GM19025 (cell line): ENCODE measurements at regions not wholly inside any gene's neighbourhood (a gene's known extent, or its start where the extent isn't known, plus 50 kb on each side); places are given as distances from the start of the nearest gene placed in this dataset.
"Not testable (repeated sequence)": the region's sequence is repeated elsewhere in the genome, so short reads cannot be mapped to it uniquely, and the experiment has no call there.

Experiments used
- ATAC-seq: cut with Tn5 transposase; IDR thresholded peaks from one replicate; pipeline ENCODE4 v1.9.1; 2021; ENCODE audit warnings: mild to moderate bottlenecking, low read depth, moderate library complexity; ENCODE audit not compliant: unreplicated experiment

GRCh38 chr9:81804306-81804705, 115.0 kb upstream of the TLE1 start:
- ATAC-seq: no peak

DNA sequence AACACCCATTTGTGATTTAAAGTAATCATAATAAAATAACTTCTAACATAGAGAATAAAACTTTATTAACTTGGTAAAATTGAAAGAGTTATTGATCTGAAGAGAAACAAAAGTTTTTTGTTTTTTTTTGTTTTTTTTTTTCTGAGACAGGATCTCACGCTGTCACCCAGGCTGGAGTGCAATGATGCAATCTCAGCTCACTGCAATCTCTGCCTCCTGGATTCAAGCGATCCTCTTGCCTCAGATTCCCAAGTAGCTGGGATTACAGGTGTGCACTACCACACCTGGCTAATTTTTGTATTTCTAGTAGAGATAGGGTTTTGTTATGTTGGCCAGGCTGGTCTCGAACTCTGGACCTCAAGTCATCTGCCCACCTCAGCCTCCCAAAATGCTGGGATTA, 116.5 kb upstream of the SPATA31D4 start:
- ATAC-seq: not testable (repeated sequence)

GRCh38 chr9:81814401-81814793, 113.8 kb upstream of the SPATA31D4 start:
- ATAC-seq: no peak

- ATAC-seq: peak; percentile 81
Measured at GRCh38 chr9:81814794-81815464, 113.3 kb upstream of the SPATA31D4 start.

DNA sequence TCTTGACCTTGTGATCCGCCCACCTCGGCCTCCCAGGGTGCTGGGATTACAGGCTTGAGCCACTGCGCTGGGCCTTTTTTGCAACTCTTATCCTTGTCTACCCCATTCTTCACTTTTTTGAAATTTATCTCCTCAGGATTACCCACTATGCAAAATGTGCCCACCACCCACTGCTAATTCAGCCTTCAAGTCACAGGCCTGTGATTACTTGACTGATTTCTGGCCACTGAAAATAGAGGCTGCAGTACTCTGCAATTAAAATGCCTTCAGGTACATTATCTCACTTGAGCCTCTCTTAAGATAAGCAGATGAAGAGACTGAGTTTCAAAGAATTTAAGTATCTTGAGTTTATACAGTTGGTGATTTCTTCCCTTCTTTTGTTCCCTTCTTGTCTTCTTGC, 112.4 kb upstream of the SPATA31D4 start:
- no peak for ATAC-seq

DNA sequence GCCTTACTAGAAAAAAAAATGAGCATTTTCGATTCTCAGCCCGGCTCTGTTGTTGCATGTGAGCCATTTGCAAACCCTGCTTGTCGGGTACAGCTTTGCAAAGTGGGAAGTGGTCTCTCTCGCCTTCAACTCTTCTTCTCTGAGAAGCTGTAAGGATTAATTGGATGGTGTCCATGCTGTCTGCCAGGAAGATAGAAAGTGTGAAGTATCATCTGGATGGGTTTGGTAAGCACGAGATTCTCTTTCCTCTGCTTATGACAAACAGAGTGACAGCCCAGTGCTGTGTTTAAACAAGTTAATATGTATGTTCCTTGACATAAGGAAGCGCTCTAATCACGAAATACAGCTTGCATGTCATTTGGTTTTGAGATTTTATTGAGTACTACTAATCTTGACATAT, 109.1 kb upstream of the SPATA31D4 start:
- ATAC-seq: no peak

DNA sequence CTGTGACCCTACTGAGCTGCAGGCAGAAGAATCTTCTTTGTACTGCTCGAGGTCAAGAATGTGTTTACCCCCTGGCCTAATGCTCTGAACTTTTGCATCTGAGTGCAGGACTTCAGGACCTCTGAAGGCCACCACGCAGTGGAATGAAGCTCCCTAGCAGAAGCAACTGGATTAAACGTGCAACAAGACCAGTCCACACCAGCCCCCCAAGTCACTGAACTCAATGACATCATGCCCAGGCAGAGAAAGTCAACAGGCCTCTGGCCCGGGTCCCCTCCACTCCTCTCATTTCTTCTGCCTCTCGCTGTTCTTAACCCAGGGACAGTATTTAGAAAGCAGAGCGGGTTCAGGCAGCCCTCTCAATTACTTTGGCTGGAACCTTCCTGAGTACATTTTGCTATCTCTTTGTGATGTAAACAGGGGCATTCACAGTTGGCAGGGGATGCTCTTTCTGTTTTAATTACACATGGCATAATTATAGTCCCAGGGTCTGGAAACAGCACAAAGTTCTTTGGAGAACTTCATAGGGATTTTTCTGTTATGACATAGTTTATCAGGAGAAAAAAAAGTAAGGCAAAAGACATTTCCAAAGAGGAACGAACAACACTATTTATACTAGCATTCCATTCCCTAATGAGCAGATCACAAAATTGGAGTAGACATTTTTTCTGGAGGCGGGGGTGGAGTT, 108.2 kb upstream of the SPATA31D4 start:
- no peak for ATAC-seq

DNA sequence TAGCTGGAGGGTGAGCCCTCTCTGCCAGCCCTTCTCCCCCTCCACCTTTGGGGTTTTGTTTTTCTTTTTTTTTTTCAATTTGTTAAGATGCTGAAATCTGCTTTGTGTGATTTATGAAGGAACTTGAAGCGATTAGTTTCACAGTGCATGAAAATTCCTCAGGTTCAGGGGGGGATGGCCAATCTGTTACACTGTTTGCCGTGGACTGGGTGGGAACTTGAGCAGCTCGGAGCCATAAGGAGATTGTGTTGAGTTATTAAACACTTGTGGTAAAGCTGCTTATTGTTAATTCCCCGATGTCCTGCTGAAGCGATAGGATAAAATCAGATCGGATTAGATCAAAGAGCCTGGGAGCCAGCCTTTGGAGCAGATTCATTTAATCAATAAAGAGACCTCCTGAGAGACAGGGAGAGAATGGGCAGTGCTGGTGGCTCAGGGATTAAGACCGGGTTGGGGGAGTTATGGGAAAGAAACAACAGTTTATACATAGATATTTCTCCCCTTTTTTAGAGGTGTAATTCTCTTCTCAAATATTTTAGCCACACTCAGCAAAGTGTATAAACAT, 105.8 kb upstream of the SPATA31D4 start:
- no peak for ATAC-seq

GRCh38 chr9:81822967-81823366, 105.3 kb upstream of the SPATA31D4 start:
- ATAC-seq: no peak

- ATAC-seq: no peak
Measured at GRCh38 chr9:81823672-81824554, 104.3 kb upstream of the SPATA31D4 start.

DNA sequence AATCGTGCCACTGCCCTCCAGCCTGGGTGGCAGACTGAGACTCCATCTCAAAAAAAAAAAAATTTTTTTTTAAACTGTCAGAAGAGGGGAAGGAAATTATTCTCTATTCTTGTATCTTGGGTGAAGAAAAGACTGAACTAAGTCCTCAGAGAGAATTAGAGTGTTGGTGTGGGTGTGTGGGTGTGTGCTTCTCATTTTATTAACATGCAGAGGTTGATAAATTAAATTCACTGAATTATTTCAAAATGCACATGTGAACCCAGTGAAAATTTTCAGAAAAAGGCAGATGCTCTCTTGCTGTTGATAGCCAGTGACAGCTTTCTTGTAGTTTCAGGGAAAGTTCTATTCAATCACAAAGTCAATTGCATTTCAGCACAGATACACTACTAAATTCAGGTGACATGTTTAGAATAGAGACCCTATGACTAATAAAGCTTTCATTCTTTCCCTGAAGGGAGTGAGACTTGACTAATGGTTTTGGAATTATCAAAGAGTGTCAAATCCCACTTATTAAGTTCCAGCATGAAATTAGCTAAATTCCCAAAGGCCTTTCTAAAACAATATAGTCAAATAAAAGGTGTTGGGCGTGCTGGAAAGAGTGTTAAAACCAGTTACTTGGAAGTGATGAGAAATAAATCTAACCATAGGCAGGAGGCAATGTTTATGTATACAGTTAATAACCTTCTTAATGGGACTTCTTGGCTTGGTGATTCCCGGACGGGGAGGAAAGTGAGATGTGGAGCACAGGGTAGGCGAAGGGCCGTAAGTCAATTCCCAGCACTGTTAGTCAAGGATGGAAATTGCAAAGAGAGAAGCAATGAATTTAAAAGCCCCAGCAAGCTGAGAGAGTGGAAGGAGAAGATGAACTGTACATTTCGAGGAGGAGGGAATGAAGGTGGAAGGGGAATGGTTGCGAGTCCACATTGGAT, 103.2 kb upstream of the SPATA31D4 start:
- ATAC-seq: no peak

DNA sequence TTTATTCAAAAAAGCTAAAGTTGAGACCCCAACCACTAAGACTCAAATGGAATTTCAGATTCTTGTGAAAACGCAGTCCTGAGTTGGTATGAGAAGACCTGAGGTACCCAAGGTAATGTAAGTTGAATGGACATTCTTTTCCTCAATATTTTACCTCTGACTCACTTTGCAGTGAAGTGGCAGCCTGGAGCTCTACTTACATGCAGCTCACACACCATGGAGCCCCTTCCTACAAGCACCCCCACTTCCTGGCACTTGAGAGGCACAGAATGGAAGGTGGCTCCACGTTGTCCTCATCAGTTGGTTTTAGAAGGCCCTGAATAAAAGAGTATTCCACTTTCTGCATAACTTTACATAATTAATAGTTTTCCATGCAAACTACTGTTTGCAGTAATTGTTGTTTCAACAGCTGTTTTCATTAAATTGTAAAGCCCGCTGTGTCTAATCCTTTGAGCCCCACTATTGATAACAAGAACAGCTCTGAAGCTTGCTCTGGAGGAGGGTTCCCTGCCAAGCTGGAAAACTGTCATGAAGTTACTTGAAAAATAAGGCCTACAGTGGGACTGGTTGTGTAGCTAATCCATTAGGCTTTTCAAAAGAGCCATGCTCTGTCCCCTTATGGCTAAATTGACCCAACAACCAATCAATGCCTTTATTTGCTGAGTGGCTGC, 102.2 kb upstream of the SPATA31D4 start:
- no peak for ATAC-seq

DNA sequence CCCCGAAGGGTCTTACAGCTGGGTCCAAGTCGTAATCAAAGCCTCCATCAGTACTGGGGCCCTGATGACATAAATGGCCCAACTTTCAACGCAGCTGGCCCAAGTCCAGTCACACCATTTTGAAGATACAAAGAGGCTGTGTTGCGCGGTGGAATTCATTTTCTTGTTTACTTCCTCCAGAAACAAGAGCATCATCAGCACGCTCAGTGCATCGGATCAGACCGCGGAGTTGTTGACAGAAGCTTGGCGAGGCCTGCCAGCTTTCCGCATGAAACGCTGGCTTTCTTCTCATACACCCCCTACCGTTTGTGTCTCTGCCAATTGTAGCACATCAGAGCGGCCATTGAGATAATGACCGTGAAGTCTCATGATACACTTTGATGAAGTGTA, 101.7 kb upstream of the SPATA31D4 start:
- ATAC-seq: no peak

- ATAC-seq: peak; percentile 85
Measured at GRCh38 chr9:81827616-81828296, 100.5 kb upstream of the SPATA31D4 start.

DNA sequence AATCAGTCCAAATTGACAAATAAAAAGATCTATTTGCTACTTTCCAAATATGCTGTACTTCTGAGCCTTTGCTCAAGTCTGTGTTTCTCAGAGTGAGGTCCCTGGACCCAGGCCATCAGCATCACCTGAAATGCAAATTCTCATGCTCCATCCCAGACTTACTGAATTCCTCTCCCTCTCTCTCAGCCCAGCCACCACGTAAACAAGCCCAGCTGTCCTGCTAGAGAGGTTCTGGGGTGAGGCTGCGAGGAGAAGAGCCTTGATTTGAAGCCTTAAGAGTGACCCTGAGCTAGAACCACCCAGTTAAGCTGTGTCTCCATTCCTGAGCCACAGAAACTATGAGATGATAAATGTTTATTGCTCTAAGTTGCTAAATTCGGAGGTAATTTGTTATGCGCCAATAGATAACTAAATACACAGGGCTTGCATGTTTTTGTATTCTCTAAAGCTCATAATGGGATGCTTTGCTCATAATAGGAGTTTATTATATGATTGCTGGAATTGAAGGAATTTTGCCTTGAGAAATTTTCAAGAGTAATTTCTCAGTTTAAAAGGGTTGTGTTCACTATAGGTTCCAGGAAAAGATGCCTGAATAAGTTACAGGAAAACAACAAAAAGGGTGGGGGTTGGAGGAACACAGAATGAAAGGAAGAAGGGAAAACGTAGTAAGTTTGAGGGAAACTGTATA, 98.9 kb upstream of the SPATA31D4 start:
- no peak for ATAC-seq

DNA sequence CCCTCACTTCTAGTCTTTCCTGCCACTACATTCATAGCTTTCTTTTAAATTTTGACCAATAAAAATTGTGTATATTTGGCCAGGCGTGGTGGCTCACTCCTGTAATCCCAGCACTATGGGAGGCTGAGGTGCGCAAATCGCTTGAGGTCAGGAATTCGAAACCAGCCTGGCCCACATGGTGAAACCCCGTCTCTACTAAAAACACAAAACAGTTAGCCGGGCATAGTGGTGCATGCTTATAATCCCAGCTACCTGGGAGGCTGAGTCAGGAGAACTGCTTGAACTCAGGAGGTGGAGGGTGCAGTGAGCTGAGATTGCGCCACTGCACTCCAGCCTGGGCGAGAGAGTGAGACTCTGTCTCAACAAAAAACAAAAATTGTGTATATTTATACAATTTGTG, 97.8 kb upstream of the SPATA31D4 start:
- ATAC-seq: not testable (repeated sequence)

DNA sequence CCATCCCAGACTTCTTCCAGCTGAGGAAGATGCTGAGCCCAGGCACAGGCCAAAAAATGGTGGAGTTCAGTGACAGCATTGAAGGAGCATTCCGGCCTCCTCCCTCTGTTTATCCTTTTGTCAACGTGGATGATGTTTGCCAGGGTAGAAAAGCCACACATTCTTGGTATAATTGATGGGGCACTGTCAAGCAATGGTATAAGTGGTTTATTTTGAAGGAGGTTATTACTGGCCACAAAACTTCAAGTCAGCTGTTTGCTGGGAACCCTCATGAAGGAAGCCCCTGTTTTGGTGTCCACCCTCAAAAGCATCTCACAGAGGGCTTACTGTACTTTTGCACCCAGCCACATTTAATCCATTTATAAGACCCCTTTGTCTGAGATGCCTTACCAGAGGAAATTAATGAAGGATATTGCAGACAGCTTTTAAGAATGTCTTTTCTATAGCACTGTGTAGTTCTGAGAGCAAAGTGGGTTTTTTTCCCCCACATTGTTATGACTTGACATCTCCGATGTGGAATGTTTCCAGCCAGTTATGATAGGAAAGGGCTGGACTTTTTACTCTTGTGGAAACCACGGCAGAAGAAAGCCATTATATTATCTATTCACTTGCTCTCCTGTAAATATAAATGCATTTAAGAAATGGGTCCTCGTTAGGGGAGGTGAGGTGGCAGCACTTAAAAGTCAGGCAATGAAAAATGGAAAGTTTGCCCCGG, 95.5 kb upstream of the SPATA31D4 start:
- ATAC-seq: no peak
